ENCODE measurements at regions not wholly inside any gene's neighbourhood (a gene's known extent, or its start where the extent isn't known, plus 50 kb on each side); places are given as distances from the start of the nearest gene placed in this dataset.

DNA sequence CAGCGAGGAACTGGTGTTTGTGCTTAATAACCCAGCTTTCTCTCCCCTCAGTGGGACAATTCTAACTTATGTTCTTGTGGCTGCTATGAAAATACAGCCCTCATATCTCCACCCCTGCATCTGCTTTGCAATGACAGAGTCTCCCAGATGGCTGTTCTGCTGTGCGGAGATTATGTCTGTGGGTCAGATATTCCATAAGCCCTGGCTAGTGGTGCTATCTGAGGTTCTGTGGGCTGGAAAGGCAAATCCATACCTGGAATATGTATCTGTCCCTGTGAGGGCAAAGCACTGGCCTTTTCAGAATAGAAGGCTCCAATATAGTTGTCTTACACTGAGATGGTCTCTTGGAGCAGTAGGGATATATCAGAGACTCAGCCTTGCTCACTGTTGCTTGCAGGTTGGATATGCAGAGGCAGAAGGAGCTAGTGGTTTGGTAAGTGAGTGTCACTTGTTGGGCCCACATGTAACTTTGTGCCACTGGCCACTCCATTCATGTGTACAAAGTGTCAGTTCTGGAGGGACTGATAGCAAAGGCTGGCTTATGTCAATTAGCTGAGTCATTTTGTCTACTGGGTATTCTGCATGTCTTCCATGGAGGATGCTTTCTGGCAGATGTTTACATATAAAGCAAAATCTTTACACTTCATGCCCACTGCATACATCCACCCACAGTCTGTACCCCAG, 246.6 kb downstream of the FAM76B start:
- no peak for TF ChIP-seq ZFX (IDR thresholded peaks at IDR 0.05; ENCODE audit: borderline replicate concordance)
- TF ChIP-seq, protein P1, sequence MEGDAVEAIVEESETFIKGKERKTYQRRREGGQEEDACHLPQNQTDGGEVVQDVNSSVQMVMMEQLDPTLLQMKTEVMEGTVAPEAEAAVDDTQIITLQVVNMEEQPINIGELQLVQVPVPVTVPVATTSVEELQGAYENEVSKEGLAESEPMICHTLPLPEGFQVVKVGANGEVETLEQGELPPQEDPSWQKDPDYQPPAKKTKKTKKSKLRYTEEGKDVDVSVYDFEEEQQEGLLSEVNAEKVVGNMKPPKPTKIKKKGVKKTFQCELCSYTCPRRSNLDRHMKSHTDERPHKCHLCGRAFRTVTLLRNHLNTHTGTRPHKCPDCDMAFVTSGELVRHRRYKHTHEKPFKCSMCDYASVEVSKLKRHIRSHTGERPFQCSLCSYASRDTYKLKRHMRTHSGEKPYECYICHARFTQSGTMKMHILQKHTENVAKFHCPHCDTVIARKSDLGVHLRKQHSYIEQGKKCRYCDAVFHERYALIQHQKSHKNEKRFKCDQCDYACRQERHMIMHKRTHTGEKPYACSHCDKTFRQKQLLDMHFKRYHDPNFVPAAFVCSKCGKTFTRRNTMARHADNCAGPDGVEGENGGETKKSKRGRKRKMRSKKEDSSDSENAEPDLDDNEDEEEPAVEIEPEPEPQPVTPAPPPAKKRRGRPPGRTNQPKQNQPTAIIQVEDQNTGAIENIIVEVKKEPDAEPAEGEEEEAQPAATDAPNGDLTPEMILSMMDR (IDR thresholded peaks at IDR 0.05), result no peak
- no peak overlapping the region for H3K27ac ChIP-seq

DNA sequence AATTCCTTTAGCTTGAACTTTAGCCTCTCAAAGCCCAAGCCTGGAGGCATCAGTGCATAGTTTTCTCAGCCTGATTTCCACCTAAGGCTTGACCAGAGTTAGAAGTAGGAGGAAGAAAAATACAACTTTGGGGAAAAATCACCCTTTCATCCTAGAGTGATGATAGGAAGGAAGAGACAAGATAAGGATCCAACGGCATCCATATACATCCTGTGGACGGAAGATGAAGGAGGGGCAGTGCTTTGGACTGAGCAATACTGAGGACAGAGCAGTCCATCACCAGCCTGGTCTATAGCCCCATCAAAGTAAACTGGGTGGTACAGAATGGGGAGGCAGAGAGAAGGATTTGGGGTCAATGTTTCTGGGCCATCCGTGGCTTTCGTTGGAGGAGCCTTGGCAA, 247.9 kb downstream of the FAM76B start:
- no peak overlapping the region for H3K27ac ChIP-seq
- TF ChIP-seq, protein P1 (IDR thresholded peaks at IDR 0.05), result no peak
- TF ChIP-seq ZFX (IDR thresholded peaks at IDR 0.05; ENCODE audit: borderline replicate concordance), result no peak

DNA sequence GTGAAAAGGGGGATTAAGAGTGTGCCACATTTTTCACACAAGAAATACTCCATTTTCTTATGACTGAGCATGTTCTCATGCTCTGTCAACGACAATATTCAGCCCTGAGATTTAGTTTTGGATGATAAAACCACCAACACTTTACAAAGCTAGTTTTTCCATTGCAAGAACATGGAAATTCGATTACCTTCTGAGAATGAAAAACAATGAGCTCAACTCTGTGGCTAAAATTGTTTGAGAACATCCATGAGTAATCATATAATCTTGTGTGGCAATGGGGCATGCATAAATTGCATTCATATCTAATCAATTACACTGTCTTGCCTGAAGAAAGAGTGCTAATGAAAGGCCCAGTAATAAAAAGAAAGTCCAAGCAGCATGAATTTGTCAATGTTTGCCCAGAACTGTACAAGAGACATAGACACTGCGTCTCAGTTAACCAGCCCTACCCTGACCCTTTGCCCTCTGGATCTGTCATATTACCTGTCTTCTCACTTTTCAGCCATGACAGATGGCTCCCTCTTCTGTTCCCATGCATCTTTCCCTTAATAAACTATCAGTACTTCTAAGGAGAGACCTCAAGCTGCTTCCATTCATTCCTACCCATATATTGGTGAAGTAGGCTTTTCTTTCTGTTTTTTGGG, 253.4 kb downstream of the FAM76B start:
- TF ChIP-seq ZFX (IDR thresholded peaks at IDR 0.05; ENCODE audit: borderline replicate concordance), result no peak
- TF ChIP-seq, protein P1 (IDR thresholded peaks at IDR 0.05), result no peak
- no peak overlapping the region for H3K27ac ChIP-seq

DNA sequence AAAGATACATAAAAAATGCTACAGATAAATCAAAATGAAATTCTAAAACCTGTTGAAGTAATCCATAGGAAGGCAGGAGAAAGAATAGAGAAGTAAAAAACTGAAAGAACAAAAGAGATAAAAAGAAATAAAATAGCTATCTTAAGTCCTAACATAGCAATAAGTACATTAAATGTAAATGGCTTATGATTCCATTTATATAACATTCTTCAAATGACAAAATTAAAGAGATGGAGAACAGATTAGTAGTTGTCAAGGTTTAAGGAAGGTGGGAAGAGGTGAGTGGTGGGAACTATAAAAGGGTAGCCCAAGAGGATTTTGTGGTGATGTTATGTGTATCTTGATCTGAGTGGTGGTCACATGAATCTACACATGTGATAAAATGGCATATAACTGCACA, 254.8 kb downstream of the FAM76B start:
- TF ChIP-seq ZFX (IDR thresholded peaks at IDR 0.05; ENCODE audit: borderline replicate concordance), result no peak
- TF ChIP-seq, protein P1 (IDR thresholded peaks at IDR 0.05), result no peak
- H3K27ac ChIP-seq, result no peak overlapping the region

- TF ChIP-seq, protein P1 (IDR thresholded peaks at IDR 0.05), result no peak
- no peak for TF ChIP-seq ZFX (IDR thresholded peaks at IDR 0.05; ENCODE audit: borderline replicate concordance)
- no peak overlapping the region for H3K27ac ChIP-seq
Measured at GRCh38 chr11:95534226-95534625, 255.4 kb downstream of the FAM76B start.

- TF ChIP-seq, protein P1 (IDR thresholded peaks at IDR 0.05), result no peak
- TF ChIP-seq ZFX (IDR thresholded peaks at IDR 0.05; ENCODE audit: borderline replicate concordance), result no peak
- no peak overlapping the region for H3K27ac ChIP-seq
Measured at GRCh38 chr11:95531116-95531515, 258.5 kb downstream of the FAM76B start.

DNA sequence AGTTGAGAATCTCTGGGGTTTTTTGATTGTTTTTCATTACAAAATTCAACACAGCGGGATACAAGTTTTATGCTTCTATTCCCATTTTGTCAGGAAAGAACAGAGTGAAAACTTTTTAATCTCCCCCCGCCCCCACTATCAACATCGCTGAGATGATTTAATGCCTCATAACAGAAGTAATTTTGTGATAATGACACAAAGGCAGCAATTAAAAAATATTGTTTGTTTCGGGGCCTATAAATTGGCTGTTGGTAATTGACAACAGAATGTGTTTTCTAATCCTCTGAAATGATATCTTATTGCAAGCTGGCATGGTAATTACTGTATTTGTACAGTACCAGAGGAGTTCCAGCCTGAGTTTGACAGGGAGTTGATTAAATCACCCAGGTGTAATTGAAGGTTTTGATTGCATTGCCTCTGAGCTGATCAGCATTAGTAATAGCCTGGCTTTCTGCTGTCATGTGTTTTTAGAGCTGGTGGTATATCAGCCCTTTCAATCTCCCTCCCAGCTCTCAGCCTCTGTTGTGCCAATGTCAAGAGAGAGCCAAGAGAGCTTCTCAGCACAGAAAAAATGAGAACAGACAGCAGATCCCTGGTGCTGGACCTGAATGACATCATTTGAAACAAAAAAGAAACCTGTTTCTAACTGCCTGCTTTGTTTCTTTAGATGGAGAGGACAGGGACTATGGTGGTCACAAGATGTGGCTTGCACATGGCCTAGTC, 265.1 kb downstream of the FAM76B start:
- H3K27ac ChIP-seq, result no peak overlapping the region
- TF ChIP-seq, protein P1 (IDR thresholded peaks at IDR 0.05), result no peak
- TF ChIP-seq ZFX (IDR thresholded peaks at IDR 0.05; ENCODE audit: borderline replicate concordance), result no peak
